ENCODE measurements at regions not wholly inside any gene's neighbourhood (a gene's known extent, or its start where the extent isn't known, plus 50 kb on each side); places are given as distances from the start of the nearest gene placed in this dataset.

GRCh38 chr5:51974834-51975233 lies 591.6 kb downstream of the ISL1 start:
- Histone ChIP-seq H3K4me1 (no peaks in the 10 kb centered on the region), H3K36me3 (no peaks in the 10 kb centered on the region), H3K27me3 (no peaks in the 10 kb centered on the region), H3K27ac (no peak overlapping the region), H3K4me3 (no peak overlapping the region), H3K9me3 (no peaks in the 10 kb centered on the region)
- intact Hi-C loops (cut with DNase I), result no loop called here
- no peak for ATAC-seq
- DNase-seq, result no peak
- TF ChIP-seq CTCF (IDR thresholded peaks at IDR 0.05), result no peak

- Histone ChIP-seq H3K9me3 (no peaks in the 10 kb centered on the region), H3K4me3 (no peak overlapping the region), H3K36me3 (no peaks in the 10 kb centered on the region), H3K4me1 (no peaks in the 10 kb centered on the region), H3K27me3 (no peaks in the 10 kb centered on the region), H3K27ac (no peak overlapping the region)
- DNase-seq (no peak), ATAC-seq (no peak)
- TF ChIP-seq CTCF (IDR thresholded peaks at IDR 0.05), result no peak
- intact Hi-C loops (cut with DNase I), result no loop called here
Observed at GRCh38 chr5:51977014-51977413, 593.8 kb downstream of the ISL1 start.

GRCh38 chr5:51983161-51983560 lies 599.9 kb downstream of the ISL1 start:
- Histone ChIP-seq H3K4me3 (no peak overlapping the region), H3K27ac (no peak overlapping the region), H3K27me3 (no peaks in the 10 kb centered on the region), H3K36me3 (no peaks in the 10 kb centered on the region), H3K9me3 (no peaks in the 10 kb centered on the region), H3K4me1 (no peaks in the 10 kb centered on the region)
- ATAC-seq, result no peak
- intact Hi-C loops (cut with DNase I), result no loop called here
- no peak for TF ChIP-seq CTCF (IDR thresholded peaks at IDR 0.05)
- DNase-seq, result no peak

GRCh38 chr5:51986733-51987132 lies 603.5 kb downstream of the ISL1 start:
- no peak overlapping the region for H3K4me3 ChIP-seq
- no peak for TF ChIP-seq CTCF (IDR thresholded peaks at IDR 0.05)
- H3K4me1 ChIP-seq, result no peaks in the 10 kb centered on the region
- no peak overlapping the region for H3K27ac ChIP-seq
- H3K36me3 ChIP-seq, result no peaks in the 10 kb centered on the region
- no peak for DNase-seq
- ATAC-seq, result no peak
- intact Hi-C loops (cut with DNase I), result no loop called here
- H3K27me3 ChIP-seq, result no peaks in the 10 kb centered on the region
- H3K9me3 ChIP-seq, result no peaks in the 10 kb centered on the region

- DNase-seq, result no peak
Observed at GRCh38 chr5:51987239-51987638, 604.0 kb downstream of the ISL1 start.

More at GRCh38 chr5:51987239-51987638, 604.0 kb downstream of the ISL1 start:
- no peaks in the 10 kb centered on the region for H3K27me3 ChIP-seq
- ATAC-seq, result no peak
- no peaks in the 10 kb centered on the region for H3K9me3 ChIP-seq
- no peak overlapping the region for H3K4me3 ChIP-seq
- H3K36me3 ChIP-seq, result no peaks in the 10 kb centered on the region
- H3K27ac ChIP-seq, result no peak overlapping the region
- no peak for TF ChIP-seq CTCF (IDR thresholded peaks at IDR 0.05)
- intact Hi-C loops (cut with DNase I), result no loop called here
- H3K4me1 ChIP-seq, result no peaks in the 10 kb centered on the region

Data from upper lobe of right lung (tissue), 1 donor.